SU-DHL-6 (cell line): ENCODE measurements at regions not wholly inside any gene's neighbourhood (a gene's known extent, or its start where the extent isn't known, plus 50 kb on each side); places are given as distances from the start of the nearest gene placed in this dataset.

ENCODE experiments used
- H2AFZ ChIP-seq: fragments of 200-600 bp; sonication (generic); 2 replicates; pipeline ENCODE4 v1.6.1; 2014; ENCODE audit warnings: low read depth, mild to moderate bottlenecking, moderate library complexity, mixed read lengths, antibody characterized with exemption, low read length; ENCODE audit not compliant: severe bottlenecking
- H3F3A ChIP-seq: fragments of 200-600 bp; shearing (Covaris generic); 2 replicates; pipeline ENCODE4 v1.6.0; 2016; ENCODE audit warnings: antibody characterized with exemption, mild to moderate bottlenecking; ENCODE audit not compliant: insufficient read depth
- H3K27ac ChIP-seq: fragments of 200-600 bp; sonication (generic); 2 replicates; pipeline ENCODE4 v1.5.1; 2016; ENCODE audit warnings: low read depth, mild to moderate bottlenecking, low read length, moderate library complexity, mixed read lengths
- H3K27me3 ChIP-seq: fragments of 200-600 bp; sonication (generic), shearing (Covaris generic); 2 replicates; pipeline ENCODE4 v1.6.0; 2014; ENCODE audit warnings: mild to moderate bottlenecking, low read length
- H3K36me3 ChIP-seq: fragments of 200-600 bp; sonication (generic); 2 replicates; pipeline ENCODE4 v1.6.1; 2014; ENCODE audit warnings: mild to moderate bottlenecking, low read length, mixed read lengths
- H3K4me2 ChIP-seq: fragments of 300-600, 200-600 bp; shearing (Covaris generic), sonication (generic); 2 replicates; pipeline ENCODE4 v1.6.0; 2014; ENCODE audit warnings: low read length, low read depth, mild to moderate bottlenecking; ENCODE audit not compliant: poor library complexity, severe bottlenecking
- H3K4me3 ChIP-seq: fragments of 200-600 bp; sonication (generic); 2 replicates; pipeline ENCODE4 v1.5.1; 2014; ENCODE audit warnings: antibody characterized with exemption, low read length, mild to moderate bottlenecking, mixed read lengths; ENCODE audit not compliant: insufficient read depth, poor library complexity, severe bottlenecking
- H3K79me2 ChIP-seq: fragments of 200-600 bp; sonication (generic); 2 replicates; pipeline ENCODE4 v1.6.1; 2014; ENCODE audit warnings: mild to moderate bottlenecking, low read length, moderate library complexity; ENCODE audit not compliant: insufficient read depth
- H3K9ac ChIP-seq: fragments of 200-600 bp; sonication (generic); 2 replicates; pipeline ENCODE4 v1.7.0; 2014; ENCODE audit warnings: mild to moderate bottlenecking, low read length
- H3K9me2 ChIP-seq: fragments of 200-600 bp; sonication (generic); replicated peaks from 2 replicates; pipeline ENCODE4 v1.6.1; 2014; ENCODE audit warnings: low read length; ENCODE audit not compliant: insufficient read depth
- H3K9me3 ChIP-seq: fragments of 200-600 bp; sonication (generic); 2 replicates; pipeline ENCODE4 v1.6.1; 2014; ENCODE audit warnings: low read length, mixed read lengths; ENCODE audit not compliant: insufficient read depth
- H4K20me1 ChIP-seq: fragments of 200-600 bp; sonication (generic); 2 replicates; pipeline ENCODE4 v1.6.1; 2014; ENCODE audit warnings: low read depth, mild to moderate bottlenecking, antibody characterized with exemption, low read length, moderate library complexity, mixed read lengths
- CTCF ChIP-seq: fragments of 200-600 bp; sonication (generic); IDR thresholded peaks from one replicate; pipeline ENCODE4 v1.5.1; 2017; ENCODE audit warnings: antibody characterized with exemption, mild to moderate bottlenecking, low read length, moderate library complexity; ENCODE audit not compliant: insufficient read depth, poor library complexity, severe bottlenecking
- EZH2phosphoT487 ChIP-seq: fragments of 200-600 bp; sonication (generic), shearing (Covaris generic); conservative IDR thresholded peaks from 2 replicates; pipeline ENCODE4 v1.6.1; 2018; ENCODE audit warnings: mild to moderate bottlenecking, antibody characterized with exemption, low read length, moderate library complexity, mixed read lengths

- no peaks in the 10 kb centered on the region for H3K9me3 ChIP-seq
- no peak overlapping the region for H3K4me3 ChIP-seq
- H3K36me3 ChIP-seq, result no peaks in the 10 kb centered on the region
- no peaks in the 10 kb centered on the region for H3K9me2 ChIP-seq
- H3K9ac ChIP-seq, result no peak overlapping the region
- H3K4me2 ChIP-seq, result no peak overlapping the region
- TF ChIP-seq EZH2phosphoT487, result no peak
- no peak for TF ChIP-seq CTCF
- H3K79me2 ChIP-seq, result no peaks in the 10 kb centered on the region
- H3F3A ChIP-seq, result no peaks in the 10 kb centered on the region
- no peak overlapping the region for H2AFZ ChIP-seq
- H3K27me3 ChIP-seq, result no peaks in the 10 kb centered on the region
- H3K27ac ChIP-seq, result no peak overlapping the region
- no peaks in the 10 kb centered on the region for H4K20me1 ChIP-seq
Observed at GRCh38 chr2:136215908-136216472, 98.0 kb upstream of the CXCR4 start.

GRCh38 chr2:136215449-136215848, 97.5 kb upstream of the CXCR4 start:
- H3K27ac ChIP-seq, result no peak overlapping the region
- H3F3A ChIP-seq, result no peaks in the 10 kb centered on the region
- no peaks in the 10 kb centered on the region for H3K79me2 ChIP-seq
- no peaks in the 10 kb centered on the region for H3K9me2 ChIP-seq
- H3K27me3 ChIP-seq, result no peaks in the 10 kb centered on the region
- no peak overlapping the region for H2AFZ ChIP-seq
- H3K9me3 ChIP-seq, result peaks cover 2% of the 10 kb centered on the region; the same call in 1 of the 2 replicates
- H3K9ac ChIP-seq, result no peak overlapping the region
- no peaks in the 10 kb centered on the region for H3K36me3 ChIP-seq
- H4K20me1 ChIP-seq, result no peaks in the 10 kb centered on the region
- H3K4me3 ChIP-seq, result no peak overlapping the region
- no peak overlapping the region for H3K4me2 ChIP-seq
- TF ChIP-seq CTCF (no peak), EZH2phosphoT487 (no peak)

- Histone ChIP-seq H3K4me3 (no peak overlapping the region), H3K9me3 (peaks cover 11% of the 10 kb centered on the region; the same call in 1 of the 2 replicates), H3K9ac (no peak overlapping the region), H3F3A (no peaks in the 10 kb centered on the region), H3K36me3 (peaks cover 7% of the 10 kb centered on the region; the same call in 1 of the 2 replicates), H4K20me1 (no peaks in the 10 kb centered on the region), H3K9me2 (no peaks in the 10 kb centered on the region), H3K4me2 (no peak overlapping the region), H3K27ac (no peak overlapping the region), H3K79me2 (no peaks in the 10 kb centered on the region), H2AFZ (no peak overlapping the region), H3K27me3 (no peaks in the 10 kb centered on the region)
- TF ChIP-seq CTCF (no peak), EZH2phosphoT487 (no peak)
Observed at GRCh38 chr2:136214307-136215200, 96.6 kb upstream of the CXCR4 start.
